ENCODE measurements at regions not wholly inside any gene's neighbourhood (a gene's known extent, or its start where the extent isn't known, plus 50 kb on each side); places are given as distances from the start of the nearest gene placed in this dataset.

- no peak for TF ChIP-seq REST (IDR thresholded peaks at IDR 0.05; ENCODE audit: unreplicated experiment)
- TF ChIP-seq, protein P1, sequence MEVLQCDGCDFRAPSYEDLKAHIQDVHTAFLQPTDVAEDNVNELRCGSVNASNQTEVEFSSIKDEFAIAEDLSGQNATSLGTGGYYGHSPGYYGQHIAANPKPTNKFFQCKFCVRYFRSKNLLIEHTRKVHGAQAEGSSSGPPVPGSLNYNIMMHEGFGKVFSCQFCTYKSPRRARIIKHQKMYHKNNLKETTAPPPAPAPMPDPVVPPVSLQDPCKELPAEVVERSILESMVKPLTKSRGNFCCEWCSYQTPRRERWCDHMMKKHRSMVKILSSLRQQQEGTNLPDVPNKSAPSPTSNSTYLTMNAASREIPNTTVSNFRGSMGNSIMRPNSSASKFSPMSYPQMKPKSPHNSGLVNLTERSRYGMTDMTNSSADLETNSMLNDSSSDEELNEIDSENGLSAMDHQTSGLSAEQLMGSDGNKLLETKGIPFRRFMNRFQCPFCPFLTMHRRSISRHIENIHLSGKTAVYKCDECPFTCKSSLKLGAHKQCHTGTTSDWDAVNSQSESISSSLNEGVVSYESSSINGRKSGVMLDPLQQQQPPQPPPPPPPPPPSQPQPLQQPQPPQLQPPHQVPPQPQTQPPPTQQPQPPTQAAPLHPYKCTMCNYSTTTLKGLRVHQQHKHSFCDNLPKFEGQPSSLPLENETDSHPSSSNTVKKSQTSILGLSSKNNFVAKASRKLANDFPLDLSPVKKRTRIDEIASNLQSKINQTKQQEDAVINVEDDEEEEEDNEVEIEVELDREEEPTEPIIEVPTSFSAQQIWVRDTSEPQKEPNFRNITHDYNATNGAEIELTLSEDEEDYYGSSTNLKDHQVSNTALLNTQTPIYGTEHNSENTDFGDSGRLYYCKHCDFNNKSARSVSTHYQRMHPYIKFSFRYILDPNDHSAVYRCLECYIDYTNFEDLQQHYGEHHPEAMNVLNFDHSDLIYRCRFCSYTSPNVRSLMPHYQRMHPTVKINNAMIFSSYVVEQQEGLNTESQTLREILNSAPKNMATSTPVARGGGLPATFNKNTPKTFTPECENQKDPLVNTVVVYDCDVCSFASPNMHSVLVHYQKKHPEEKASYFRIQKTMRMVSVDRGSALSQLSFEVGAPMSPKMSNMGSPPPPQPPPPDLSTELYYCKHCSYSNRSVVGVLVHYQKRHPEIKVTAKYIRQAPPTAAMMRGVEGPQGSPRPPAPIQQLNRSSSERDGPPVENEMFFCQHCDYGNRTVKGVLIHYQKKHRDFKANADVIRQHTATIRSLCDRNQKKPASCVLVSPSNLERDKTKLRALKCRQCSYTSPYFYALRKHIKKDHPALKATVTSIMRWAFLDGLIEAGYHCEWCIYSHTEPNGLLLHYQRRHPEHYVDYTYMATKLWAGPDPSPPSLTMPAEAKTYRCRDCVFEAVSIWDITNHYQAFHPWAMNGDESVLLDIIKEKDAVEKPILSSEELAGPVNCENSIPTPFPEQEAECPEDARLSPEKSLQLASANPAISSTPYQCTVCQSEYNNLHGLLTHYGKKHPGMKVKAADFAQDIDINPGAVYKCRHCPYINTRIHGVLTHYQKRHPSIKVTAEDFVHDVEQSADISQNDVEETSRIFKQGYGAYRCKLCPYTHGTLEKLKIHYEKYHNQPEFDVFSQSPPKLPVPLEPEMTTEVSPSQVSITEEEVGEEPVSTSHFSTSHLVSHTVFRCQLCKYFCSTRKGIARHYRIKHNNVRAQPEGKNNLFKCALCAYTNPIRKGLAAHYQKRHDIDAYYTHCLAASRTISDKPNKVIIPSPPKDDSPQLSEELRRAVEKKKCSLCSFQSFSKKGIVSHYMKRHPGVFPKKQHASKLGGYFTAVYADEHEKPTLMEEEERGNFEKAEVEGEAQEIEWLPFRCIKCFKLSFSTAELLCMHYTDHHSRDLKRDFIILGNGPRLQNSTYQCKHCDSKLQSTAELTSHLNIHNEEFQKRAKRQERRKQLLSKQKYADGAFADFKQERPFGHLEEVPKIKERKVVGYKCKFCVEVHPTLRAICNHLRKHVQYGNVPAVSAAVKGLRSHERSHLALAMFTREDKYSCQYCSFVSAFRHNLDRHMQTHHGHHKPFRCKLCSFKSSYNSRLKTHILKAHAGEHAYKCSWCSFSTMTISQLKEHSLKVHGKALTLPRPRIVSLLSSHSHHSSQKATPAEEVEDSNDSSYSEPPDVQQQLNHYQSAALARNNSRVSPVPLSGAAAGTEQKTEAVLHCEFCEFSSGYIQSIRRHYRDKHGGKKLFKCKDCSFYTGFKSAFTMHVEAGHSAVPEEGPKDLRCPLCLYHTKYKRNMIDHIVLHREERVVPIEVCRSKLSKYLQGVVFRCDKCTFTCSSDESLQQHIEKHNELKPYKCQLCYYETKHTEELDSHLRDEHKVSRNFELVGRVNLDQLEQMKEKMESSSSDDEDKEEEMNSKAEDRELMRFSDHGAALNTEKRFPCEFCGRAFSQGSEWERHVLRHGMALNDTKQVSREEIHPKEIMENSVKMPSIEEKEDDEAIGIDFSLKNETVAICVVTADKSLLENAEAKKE (CRISPR knock-in tag; IDR thresholded peaks at IDR 0.05), result no peak
These were observed 81.1 kb downstream of the SOWAHC start (continued) for GRCh38 chr2:109695290-109695689.

DNA sequence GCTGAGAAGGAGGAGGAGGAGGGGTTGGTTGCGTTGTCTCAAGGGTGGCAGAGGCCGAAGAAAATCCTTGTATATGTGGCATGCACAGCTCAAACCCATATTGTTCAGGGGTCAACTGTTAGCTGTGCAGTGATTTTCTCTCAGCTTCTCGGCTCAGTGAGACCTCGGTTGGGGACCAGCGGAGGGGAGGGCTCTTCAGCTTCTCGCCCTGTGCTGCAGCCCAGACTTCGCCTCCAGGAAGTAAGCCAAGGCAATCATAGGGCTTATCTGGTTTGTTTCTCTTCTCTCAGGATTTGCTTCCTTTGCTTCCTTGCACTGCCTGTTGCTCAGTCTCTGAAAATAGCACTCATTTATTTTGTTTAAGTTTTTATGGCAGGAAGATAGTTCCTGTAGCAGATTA is 85.5 kb downstream of the SOWAHC start:
- H2AFZ ChIP-seq, result no peak overlapping the region
- Mint-ChIP-seq H3K27ac (no peak overlapping the region), H3K27me3 (ENCODE audit: insufficient read depth, low read depth, poor library complexity) (peaks cover 3% of the 10 kb centered on the region), H3K4me3 (no peak overlapping the region), H3K36me3 (ENCODE audit: low read depth) (no peaks in the 10 kb centered on the region), H3K9me3 (no peaks in the 10 kb centered on the region), H3K4me1 (peaks cover 42% of the 10 kb centered on the region)
- no peaks in the 10 kb centered on the region for H3K36me3 ChIP-seq (ENCODE audit: insufficient read depth)
- peak; percentile 56 for ATAC-seq
- H3K27ac ChIP-seq (ENCODE audit: low read depth), result peak overlapping the region; percentile 64; the same call in 1 of the 2 replicates
- H3K9me2 ChIP-seq (ENCODE audit: insufficient read depth), result 0 out of 2 replicates have a peak, but pooled peaks cover 10% of the 10 kb centered on the region
- no peaks in the 10 kb centered on the region for H3F3A ChIP-seq (replicated peaks; ENCODE audit: low read depth)
- DNase-seq (ENCODE audit: low spot score), result peak; percentile 9
- H4K20me1 ChIP-seq (replicated peaks; ENCODE audit: insufficient read depth), result no peaks in the 10 kb centered on the region
- 0 out of 2 replicates have a peak overlapping the region, but pooled peaks have one; percentile 58 for H3K4me2 ChIP-seq
- TF ChIP-seq REST (IDR thresholded peaks at IDR 0.05; ENCODE audit: unreplicated experiment) (no peak), EZH2phosphoT487 (IDR thresholded peaks at IDR 0.05; ENCODE audit: unreplicated experiment) (no peak)
- H3K4me1 ChIP-seq (ENCODE audit: insufficient read depth), result peaks cover 27% of the 10 kb centered on the region
- H3K27me3 ChIP-seq (ENCODE audit: insufficient read depth), result no peaks in the 10 kb centered on the region
- no peaks in the 10 kb centered on the region for H3K79me2 ChIP-seq (replicated peaks; ENCODE audit: insufficient read depth)
- H3K4me3 ChIP-seq, result no peak overlapping the region
